Right lobe of liver (tissue), 4 donors: ENCODE measurements at regions not wholly inside any gene's neighbourhood (a gene's known extent, or its start where the extent isn't known, plus 50 kb on each side); places are given as distances from the start of the nearest gene placed in this dataset.

ENCODE experiments used
- POLR2A ChIP-seq: fragments of 450-650 bp; IDR thresholded peaks from one replicate; pipeline ENCODE4 v1.6.1; 2017; ENCODE audit warnings: antibody characterized with exemption, mild to moderate bottlenecking
- TF ChIP-seq, protein P1 (sequence below), 4 donors: fragments of 200-600 bp in 3 of 4; fragments of 450-650 bp in 1 of 4; IDR thresholded peaks; one replicate each; pipeline versions ENCODE4 v1.5.1 to v1.8.0; 2016 to 2022; ENCODE audit warnings: antibody characterized with exemption in 4 of 4, mild to moderate bottlenecking in 2 of 4
- donor health status: DM: no; HTN: no; CAD: no.
- donor health status: DM: no; HTN: no; CAD: no.
- donor health status: DM: no; HTN: yes; CAD: no.

DNA sequence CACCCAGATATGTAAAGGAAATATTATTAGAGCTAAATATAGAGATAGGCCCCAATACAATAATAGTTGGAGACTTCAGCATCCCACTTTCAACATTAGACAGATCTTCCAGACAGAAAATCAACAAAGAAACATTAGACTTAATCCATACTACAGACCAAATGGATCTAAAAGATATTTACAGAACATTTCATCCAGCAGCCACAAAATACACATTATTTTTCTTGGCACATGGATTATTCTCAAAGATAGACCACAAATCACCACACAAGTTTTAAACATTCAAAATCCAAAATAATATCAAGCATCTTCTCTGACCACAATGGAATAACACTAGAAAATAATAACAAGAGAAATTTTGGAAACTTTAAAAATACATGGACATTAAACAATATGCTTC lies 1159.1 kb upstream of the CITED2 start:
- TF ChIP-seq, protein P1, sequence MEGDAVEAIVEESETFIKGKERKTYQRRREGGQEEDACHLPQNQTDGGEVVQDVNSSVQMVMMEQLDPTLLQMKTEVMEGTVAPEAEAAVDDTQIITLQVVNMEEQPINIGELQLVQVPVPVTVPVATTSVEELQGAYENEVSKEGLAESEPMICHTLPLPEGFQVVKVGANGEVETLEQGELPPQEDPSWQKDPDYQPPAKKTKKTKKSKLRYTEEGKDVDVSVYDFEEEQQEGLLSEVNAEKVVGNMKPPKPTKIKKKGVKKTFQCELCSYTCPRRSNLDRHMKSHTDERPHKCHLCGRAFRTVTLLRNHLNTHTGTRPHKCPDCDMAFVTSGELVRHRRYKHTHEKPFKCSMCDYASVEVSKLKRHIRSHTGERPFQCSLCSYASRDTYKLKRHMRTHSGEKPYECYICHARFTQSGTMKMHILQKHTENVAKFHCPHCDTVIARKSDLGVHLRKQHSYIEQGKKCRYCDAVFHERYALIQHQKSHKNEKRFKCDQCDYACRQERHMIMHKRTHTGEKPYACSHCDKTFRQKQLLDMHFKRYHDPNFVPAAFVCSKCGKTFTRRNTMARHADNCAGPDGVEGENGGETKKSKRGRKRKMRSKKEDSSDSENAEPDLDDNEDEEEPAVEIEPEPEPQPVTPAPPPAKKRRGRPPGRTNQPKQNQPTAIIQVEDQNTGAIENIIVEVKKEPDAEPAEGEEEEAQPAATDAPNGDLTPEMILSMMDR (IDR thresholded peaks at IDR 0.05) = no peak
- no peak for TF ChIP-seq POLR2A
